ENCODE measurements at regions not wholly inside any gene's neighbourhood (a gene's known extent, or its start where the extent isn't known, plus 50 kb on each side); places are given as distances from the start of the nearest gene placed in this dataset.

DNA sequence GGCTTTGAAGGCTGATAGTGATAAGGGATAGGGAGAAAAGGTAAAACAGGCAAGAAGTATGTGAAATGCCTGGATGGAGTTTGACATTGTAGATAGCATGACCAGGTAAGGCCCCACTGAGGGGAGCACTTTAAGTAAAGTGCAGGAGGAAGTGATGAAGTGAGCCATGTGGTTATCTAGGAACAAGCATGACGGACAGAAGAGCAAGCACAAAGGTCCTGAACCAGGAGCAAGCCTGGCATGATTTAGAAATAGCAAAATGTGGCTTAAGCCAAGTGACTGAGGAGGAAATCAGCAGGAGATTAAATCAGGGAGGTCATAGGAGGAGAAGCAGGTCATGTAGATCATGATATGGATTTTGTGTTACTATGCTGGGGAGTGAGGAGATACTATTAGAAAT lies 129.2 kb downstream of the GLUL start:
- TF ChIP-seq, protein P1, sequence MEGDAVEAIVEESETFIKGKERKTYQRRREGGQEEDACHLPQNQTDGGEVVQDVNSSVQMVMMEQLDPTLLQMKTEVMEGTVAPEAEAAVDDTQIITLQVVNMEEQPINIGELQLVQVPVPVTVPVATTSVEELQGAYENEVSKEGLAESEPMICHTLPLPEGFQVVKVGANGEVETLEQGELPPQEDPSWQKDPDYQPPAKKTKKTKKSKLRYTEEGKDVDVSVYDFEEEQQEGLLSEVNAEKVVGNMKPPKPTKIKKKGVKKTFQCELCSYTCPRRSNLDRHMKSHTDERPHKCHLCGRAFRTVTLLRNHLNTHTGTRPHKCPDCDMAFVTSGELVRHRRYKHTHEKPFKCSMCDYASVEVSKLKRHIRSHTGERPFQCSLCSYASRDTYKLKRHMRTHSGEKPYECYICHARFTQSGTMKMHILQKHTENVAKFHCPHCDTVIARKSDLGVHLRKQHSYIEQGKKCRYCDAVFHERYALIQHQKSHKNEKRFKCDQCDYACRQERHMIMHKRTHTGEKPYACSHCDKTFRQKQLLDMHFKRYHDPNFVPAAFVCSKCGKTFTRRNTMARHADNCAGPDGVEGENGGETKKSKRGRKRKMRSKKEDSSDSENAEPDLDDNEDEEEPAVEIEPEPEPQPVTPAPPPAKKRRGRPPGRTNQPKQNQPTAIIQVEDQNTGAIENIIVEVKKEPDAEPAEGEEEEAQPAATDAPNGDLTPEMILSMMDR (IDR thresholded peaks at IDR 0.05) = no peak
- no peak for TF ChIP-seq POLR2A (IDR thresholded peaks at IDR 0.05)
- TF ChIP-seq POLR2AphosphoS5 (IDR thresholded peaks at IDR 0.05) = no peak

Measured in upper lobe of left lung (tissue), 4 donors.